ENCODE measurements at regions not wholly inside any gene's neighbourhood (a gene's known extent, or its start where the extent isn't known, plus 50 kb on each side); places are given as distances from the start of the nearest gene placed in this dataset.

DNA sequence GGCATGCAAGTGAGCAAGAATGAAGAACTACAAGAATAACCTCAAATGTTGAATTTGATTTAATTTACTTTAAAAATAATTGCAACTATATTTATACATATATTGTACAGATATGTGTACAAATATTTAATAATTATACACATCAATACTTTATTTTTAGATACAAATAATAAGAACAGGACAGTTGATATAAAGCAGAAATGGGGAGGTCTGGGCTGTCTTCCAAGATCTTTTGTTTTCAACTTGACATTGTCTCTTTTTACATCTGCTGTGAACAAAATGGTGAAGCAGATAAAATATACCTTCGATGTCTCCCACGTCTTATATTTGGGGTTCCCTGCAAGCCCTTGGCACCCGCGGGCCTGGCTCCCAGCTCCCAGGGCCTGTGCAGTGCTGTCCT is 231.3 kb upstream of the RBBP8 start:
- TF ChIP-seq POLR2AphosphoS5 (IDR thresholded peaks at IDR 0.05; ENCODE audit: low read depth, low read length) (no peak), TAF1 (IDR thresholded peaks at IDR 0.05; ENCODE audit: low read depth, low read length) (no peak), POLR2A (IDR thresholded peaks at IDR 0.05; ENCODE audit: low read depth, low read length) (no peak)
